CD4-positive, alpha-beta T cell treated with Interleukin-17A for 1 hour (primary cell): ENCODE measurements at regions not wholly inside any gene's neighbourhood (a gene's known extent, or its start where the extent isn't known, plus 50 kb on each side); places are given as distances from the start of the nearest gene placed in this dataset.

Experiments used
- DNase-seq: peaks from one replicate; pipeline ENCODE4 v3.0.0-alpha.2; 2020

GRCh38 chr17:77905266-77905665 is 53.2 kb upstream of the TNRC6C start:
- DNase-seq: no peak

GRCh38 chr17:77905766-77906165 is 52.7 kb upstream of the TNRC6C start:
- no peak for DNase-seq

- DNase-seq: no peak
These were observed 52.1 kb upstream of the TNRC6C start for GRCh38 chr17:77906377-77906871.

GRCh38 chr17:77907497-77908461 is 50.7 kb upstream of the TNRC6C start:
- DNase-seq: no peak

GRCh38 chr17:77908501-77908900 is 50.0 kb upstream of the TNRC6C start:
- DNase-seq: no peak
